ELF-1 (cell line): ENCODE measurements at regions not wholly inside any gene's neighbourhood (a gene's known extent, or its start where the extent isn't known, plus 50 kb on each side); places are given as distances from the start of the nearest gene placed in this dataset.
"Not testable (repeated sequence)": the region's sequence is repeated elsewhere in the genome, so short reads cannot be mapped to it uniquely, and the experiment has no call there.

Experiments
- DNase-seq: peaks from one replicate; pipeline ENCODE4 v3.0.0-alpha.2; 2016; ENCODE audit warnings: low read depth, low spot score

DNA sequence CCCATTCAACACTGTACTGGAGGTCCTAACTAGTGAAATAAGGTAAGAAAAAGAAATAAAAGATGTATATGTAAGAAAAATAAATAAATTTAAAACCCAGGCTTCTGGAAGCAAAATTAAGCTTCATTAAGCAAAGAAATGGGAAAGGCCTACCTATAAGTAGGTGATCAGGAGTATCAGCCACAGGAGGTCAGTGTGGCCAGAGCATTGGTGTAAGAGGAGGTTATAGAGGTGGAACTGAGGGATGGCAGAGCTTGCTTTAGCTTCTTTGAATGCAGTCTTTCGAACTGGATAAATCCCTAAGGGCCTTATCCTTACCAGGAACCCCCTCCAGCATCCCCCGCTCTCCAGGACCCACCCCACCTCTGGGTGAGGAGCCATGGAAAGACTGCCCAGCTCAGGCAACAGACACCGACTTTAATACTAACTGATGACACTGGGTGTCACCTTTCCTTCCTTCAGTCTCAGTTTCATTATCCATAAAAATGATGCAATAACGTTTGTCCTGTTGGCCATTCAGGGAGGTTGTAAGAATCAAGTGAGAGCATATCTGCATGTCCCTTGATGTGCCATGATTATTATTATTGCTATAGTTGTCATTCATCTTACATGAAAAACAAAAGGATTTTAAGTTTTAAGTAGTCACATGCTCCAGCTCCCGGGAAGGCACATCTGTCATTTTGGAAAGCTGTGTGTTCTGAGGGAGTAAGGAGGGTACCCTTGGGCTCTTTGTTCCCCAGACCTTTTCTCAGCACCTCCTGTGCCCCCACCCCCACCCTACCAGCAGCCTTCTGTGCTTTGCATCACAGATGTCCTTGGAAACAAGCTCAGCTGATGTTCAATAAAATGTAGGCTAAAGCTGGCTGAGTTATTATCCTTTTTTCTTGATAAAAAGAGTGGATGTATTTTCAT, 50.8 kb upstream of the CTNNA1 start:
- no peak for DNase-seq

DNA sequence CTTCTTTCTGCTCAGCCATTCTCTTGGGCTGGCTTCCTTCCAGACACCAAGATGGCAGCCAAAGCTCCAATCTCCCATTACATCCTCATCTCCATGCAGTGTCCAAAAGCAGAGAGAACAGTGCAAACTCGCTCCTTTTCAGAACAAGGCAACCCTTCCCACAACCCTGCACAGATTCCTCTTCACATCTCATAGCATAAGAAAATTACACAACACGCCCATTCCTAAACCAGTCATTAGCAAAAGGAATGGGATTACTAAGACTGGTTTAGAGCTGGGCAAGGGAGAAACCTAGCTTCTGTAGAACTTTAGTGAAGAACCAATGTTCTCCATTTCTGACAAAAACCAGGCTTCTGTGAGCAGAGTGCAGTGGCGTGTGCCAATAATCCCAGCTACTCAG, 51.5 kb upstream of the CTNNA1 start:
- no peak for DNase-seq

DNA sequence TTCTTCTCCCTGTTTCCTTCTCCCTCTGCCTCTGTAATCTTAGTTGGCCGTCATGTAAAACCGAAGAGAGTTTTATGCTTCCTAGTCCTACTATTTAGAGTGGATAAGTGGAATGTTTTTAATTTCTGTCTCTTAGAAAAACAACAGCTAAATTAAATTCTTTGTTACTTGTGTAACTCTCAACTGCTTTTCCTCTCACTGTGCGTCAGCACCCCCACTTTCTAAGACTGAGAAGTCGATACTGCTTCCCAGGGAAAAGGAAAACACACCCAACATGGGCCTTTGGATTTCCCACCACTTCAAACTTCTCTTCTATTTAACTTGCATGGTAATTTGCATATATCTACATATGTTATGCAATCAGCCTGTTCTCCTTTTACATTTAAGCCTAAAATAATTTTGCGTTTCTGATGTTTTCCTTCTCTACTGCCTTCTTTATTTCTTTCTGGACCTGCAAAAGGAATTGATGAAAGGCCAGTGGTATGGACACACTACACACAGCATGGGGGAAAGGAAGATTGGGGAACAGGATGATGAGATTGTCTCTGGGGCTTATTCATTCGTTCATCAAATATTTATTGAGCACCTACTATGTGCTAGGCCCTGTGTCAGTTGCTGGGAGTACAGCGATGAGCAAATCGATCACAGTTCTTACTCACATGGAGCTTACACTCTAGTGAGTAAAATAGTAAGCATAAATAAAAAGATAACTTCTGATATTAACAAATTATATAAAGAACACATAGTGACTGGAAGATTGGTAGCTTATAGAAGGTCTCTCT, 52.5 kb upstream of the CTNNA1 start:
- no peak for DNase-seq

GRCh38 chr5:138699482-138699881, 53.7 kb upstream of the CTNNA1 start:
- DNase-seq = no peak

- no peak for DNase-seq
Observed at GRCh38 chr5:138698713-138699112, 54.5 kb upstream of the CTNNA1 start.

- no peak for DNase-seq
Observed at GRCh38 chr5:138697720-138698360, 55.4 kb upstream of the CTNNA1 start.

- peak; percentile 62 for DNase-seq
Observed at GRCh38 chr5:138696501-138696900, 56.7 kb upstream of the CTNNA1 start.

GRCh38 chr5:138695781-138696180, 57.4 kb upstream of the CTNNA1 start:
- no peak for DNase-seq

DNA sequence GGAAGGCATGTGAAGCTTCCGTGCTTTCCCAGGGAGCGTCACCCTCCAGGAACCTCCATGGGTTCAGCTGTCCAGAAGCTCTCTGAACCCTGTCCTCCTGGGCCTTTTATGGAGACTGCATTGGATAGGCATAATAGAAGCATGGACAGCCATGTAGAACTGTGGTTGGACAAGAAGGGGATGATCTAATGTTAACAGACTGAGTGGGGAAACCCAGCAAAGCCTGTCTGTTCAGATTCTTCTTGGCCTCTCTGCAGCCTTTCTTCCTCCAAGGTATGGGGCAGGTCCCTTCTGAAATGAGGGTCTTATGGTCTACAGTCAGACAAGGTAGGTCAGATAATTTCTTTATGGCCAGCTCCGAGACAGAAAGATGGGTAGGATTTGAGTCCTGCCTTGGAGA, 59.1 kb upstream of the CTNNA1 start:
- peak; percentile 73 for DNase-seq

GRCh38 chr5:138692370-138692769, 60.9 kb upstream of the CTNNA1 start:
- no peak for DNase-seq

DNA sequence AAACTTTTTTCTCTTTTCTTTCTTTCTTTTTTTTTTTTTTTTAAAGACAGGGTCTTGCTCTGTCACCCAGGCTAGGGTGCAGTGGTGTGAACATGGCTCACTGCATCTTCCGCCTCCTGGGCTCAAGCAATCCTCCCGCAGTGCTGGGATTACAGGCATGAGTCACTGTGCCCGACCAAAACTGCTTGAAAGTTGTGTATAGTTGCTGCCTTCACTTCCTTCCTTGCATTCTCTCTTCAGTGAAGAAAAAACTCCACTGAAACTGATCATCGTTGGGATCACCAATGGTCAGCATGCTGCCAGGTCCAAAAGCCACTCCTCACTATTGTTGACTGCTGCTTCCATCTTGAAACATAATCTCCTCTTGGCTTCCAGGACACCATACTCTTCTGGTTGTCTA, 66.6 kb upstream of the CTNNA1 start:
- no peak for DNase-seq

GRCh38 chr5:138685193-138685745, 68.0 kb upstream of the CTNNA1 start:
- no peak for DNase-seq

DNA sequence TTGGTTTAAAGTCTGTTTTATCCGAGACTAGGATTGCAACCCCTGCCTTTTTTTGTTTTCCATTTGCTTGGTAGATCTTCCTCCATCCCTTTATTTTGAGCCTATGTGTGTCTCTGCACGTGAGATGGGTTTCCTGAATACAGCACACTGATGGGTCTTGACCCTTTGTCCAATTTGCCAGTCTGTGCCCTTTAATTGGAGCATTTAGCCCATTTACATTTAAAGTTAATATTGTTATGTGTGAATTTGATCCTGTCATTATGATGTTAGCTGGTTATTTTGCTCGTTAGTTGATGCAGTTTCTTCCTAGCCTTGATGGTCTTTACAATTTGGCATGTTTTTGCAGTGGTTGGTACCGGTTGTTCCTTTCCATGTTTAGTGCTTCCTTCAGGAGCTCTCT, 70.8 kb upstream of the CTNNA1 start:
- DNase-seq = not testable (repeated sequence)

- not testable (repeated sequence) for DNase-seq
Observed at GRCh38 chr5:138678826-138679225, 74.4 kb upstream of the CTNNA1 start.

DNA sequence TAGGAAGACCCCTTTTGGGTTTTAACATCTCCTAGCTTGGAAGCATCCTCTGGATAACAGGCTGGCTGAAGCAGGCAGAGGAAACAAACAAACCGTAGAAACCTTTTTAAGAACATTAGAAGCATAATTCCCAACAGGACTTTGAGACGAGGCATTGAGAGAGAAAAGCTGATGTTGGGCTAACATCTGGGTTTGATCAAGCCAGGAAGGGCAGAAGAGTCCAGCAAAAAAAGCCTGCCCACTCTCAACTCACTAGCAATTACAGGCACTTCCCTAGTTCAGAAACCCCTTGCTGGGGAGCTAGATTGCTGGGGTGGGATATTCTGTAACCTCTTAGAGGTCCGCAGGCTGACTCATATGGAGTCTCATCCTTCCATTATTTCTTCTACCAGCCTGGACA, 75.4 kb upstream of the CTNNA1 start:
- no peak for DNase-seq

DNA sequence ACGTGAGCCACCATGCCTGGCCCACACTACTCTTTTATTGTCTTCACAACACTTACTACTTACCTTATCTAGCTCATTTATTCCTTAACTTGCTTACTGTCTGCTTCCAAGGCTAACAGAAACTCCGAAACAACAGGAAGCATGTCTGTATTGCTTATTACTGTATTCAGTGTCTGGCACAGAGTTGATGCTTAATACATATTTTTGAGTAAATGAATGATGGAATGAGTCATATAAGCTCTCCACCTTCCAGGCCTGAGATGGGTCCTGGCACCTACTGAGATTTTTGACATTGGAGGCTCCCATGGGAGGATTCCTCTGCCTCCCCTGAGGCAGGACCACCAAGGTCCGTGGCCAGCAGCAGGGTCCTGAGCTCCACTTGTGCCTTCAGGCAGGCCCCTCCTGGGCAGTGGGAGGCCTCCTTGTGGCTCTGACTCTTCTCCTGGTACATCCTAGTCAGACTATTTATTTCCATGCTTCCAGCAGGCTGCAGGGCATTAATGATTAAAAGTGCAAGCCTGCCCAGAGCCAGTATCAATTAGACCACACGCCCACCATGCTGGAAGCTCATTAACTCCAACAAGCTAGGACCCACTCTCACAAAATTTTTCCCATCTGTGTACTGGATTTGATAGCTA, 76.5 kb upstream of the CTNNA1 start:
- DNase-seq = no peak

DNA sequence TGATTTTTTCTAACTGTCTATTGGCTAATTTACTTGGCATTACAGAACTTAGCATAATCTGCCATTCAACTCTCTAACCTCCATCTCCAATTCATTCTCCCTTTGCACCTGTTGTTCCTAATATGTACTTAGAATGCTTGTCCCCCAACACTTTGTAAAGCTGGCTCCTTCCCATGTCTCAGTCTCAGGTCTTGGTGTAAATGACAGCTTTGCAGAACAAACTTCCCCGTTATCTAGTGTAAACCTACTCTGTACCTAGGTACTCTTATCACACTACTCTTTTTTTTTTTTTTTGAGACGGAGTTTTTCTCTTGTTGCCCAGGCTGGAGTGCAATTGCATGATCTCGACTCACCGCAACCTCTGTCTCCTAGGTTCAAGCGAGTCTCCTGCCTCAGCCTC, 77.2 kb upstream of the CTNNA1 start:
- DNase-seq = no peak

DNA sequence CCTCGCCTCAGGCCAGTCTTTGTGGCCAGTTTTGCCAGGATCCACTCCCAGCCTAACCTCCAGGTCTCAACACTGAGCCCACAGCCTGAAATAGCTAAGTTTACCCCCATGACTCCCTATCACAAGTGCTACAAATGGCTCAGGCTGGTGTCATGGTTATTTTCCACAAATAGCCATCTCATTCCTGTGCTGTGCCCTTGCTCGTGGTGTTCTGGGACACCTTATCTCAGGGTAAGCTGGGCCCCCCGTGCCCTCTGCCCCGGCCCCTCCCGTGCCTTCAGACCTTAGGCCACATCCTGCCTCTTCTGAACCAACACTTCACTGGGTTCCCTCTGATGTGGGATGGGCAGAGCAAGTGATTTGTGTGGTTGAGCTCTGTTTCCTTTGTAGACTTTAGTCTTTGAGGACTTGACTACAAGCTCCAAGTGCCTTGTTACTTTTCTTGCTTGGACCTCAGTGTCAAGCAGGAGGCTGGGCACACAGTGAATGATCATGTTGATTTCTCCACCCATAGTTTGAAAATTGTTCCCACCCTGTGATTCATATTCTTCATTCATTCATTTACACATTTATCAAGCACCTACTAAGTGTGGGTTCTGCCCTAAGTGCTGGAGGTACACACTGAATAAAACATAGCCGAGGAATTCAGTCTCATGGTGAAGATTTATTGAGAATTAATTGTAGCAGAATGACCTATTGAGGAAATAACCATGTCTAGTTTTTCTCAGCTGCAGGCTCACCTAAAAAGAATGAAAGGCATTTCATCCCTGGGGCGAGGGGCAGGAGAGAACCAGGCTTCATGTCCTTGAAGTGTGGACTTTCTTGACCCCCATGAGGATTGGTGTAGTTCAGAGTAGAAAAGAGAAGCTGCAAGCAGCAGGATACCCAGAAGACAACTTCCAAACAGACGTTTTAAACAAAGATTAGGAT, 84.5 kb upstream of the CTNNA1 start:
- DNase-seq = peak; percentile 32

DNA sequence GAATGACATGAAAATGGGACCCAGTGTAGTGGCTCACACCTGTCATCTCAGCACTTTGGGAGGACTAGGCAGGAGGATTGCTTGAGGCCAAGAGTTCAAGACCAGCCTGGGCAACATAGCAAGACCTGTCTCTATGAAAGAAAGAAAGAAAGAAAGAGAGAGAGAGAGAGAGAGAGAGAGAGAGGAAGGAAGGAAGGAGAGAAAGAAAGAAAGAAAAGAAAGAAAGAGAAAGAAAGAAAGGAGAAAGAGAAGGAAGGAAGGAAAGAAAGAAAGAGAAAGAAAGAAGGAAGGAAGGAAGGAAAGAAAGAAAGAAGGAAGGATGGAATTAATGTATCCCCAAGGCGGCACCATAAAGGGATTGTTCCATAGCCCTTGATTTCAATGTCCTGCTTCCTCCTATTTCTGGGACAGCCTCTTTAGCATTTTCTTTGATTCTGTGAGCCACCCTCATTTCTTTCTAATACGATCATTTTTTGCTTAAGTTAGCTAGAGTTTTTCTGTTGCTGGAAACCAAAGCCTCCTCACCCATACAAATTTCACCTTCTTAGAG, 85.4 kb upstream of the CTNNA1 start:
- DNase-seq = not testable (repeated sequence)

GRCh38 chr5:138666226-138666742, 86.9 kb upstream of the CTNNA1 start:
- DNase-seq = no peak
